Neutrophil (primary cell): ENCODE measurements at regions not wholly inside any gene's neighbourhood (a gene's known extent, or its start where the extent isn't known, plus 50 kb on each side); places are given as distances from the start of the nearest gene placed in this dataset.

ENCODE experiments used
- H3K27ac ChIP-seq: fragments of 200-600 bp; sonication (generic); 2 replicates; pipeline ENCODE4 v1.5.1; 2016; ENCODE audit warnings: mild to moderate bottlenecking, moderate library complexity
- H3K27me3 ChIP-seq: fragments of 200-600 bp; sonication (generic); 2 replicates; pipeline ENCODE4 v1.6.0; 2016; ENCODE audit warnings: mild to moderate bottlenecking
- H3K36me3 ChIP-seq: fragments of 200-600 bp; sonication (generic); 2 replicates; pipeline ENCODE4 v1.5.1; 2017
- H3K4me1 ChIP-seq, 2 experiments: fragments of 200-600 bp in 1 of 2; sonication (generic) in 1 of 2; 1 replicate in 1 of 2; 2 replicates in 1 of 2; pipeline versions ENCODE4 v1.5.1 to v1.6.1; 2013 to 2016; ENCODE audit warnings: low read depth in 1 of 2, low read length in 1 of 2, mild to moderate bottlenecking in 1 of 2, moderate library complexity in 1 of 2; ENCODE audit not compliant: control insufficient read depth in 1 of 2, insufficient read depth in 1 of 2
- H3K4me3 ChIP-seq, 2 experiments: fragments of 200-600 bp in 1 of 2; sonication (generic) in 1 of 2; 1 replicate in 1 of 2; 2 replicates in 1 of 2; pipeline ENCODE4 v1.5.1; 2013 to 2016; ENCODE audit warnings: low read depth in 1 of 2, low read length in 1 of 2, mild to moderate bottlenecking in 1 of 2, moderate library complexity in 1 of 2
- H3K9me3 ChIP-seq: fragments of 200-600 bp; sonication (generic); 2 replicates; pipeline ENCODE4 v1.5.1; 2016
- TF ChIP-seq, protein P1 (sequence below): fragments of 200-600 bp; sonication (generic); IDR thresholded peaks from 2 replicates; pipeline ENCODE4 v1.5.1; 2016; ENCODE audit warnings: antibody characterized with exemption

DNA sequence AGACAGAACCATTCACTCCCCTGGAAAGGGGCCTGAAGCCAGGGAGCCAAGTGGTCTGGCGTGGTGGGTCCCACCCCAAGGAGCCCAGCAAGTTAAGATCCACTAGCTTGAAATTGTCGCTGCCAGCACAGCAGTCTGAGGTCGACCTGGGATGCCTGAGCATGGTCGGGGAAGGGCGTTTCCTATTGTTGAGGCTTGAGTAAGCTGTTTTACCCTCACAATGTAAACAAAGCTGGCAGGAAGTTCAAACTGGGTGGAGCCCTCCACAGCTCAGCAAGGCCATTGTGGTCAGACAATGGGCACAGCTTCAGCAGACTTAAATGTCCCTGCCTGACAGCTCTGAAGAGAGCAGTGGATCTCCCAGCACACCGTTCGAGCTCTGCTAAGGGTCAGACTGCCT is 195.6 kb upstream of the DACH1 start:
- Histone ChIP-seq H3K4me3 (no peak overlapping the region), H3K36me3 (no peaks in the 10 kb centered on the region), H3K9me3 (no peaks in the 10 kb centered on the region), H3K4me1 (no peaks in the 10 kb centered on the region), H3K27me3 (no peaks in the 10 kb centered on the region), H3K27ac (no peak overlapping the region)
- TF ChIP-seq, protein P1, sequence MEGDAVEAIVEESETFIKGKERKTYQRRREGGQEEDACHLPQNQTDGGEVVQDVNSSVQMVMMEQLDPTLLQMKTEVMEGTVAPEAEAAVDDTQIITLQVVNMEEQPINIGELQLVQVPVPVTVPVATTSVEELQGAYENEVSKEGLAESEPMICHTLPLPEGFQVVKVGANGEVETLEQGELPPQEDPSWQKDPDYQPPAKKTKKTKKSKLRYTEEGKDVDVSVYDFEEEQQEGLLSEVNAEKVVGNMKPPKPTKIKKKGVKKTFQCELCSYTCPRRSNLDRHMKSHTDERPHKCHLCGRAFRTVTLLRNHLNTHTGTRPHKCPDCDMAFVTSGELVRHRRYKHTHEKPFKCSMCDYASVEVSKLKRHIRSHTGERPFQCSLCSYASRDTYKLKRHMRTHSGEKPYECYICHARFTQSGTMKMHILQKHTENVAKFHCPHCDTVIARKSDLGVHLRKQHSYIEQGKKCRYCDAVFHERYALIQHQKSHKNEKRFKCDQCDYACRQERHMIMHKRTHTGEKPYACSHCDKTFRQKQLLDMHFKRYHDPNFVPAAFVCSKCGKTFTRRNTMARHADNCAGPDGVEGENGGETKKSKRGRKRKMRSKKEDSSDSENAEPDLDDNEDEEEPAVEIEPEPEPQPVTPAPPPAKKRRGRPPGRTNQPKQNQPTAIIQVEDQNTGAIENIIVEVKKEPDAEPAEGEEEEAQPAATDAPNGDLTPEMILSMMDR: no peak

DNA sequence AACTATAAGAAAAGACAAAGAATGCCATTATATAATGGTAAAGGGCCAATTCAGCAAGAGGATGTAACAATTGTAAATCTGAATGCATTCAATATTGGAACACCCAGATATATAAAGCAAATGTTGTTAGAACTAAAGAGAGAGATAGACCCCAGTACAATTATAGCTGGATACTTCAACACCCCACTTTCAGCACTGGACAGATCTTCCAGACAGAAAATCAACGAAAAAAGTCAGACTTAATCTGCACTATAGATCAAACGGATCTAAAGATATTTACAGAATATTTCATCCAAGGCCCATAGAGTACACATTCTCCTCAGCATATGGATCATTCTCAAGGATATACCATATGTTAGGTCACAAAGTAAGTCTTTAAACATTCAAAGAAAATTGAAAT is 194.6 kb upstream of the DACH1 start:
- no peaks in the 10 kb centered on the region for H3K36me3 ChIP-seq
- H3K27ac ChIP-seq: no peak overlapping the region
- H3K4me1 ChIP-seq: no peaks in the 10 kb centered on the region
- H3K4me3 ChIP-seq: no peak overlapping the region
- TF ChIP-seq, protein P1: no peak
- H3K27me3 ChIP-seq: no peaks in the 10 kb centered on the region
- no peaks in the 10 kb centered on the region for H3K9me3 ChIP-seq

DNA sequence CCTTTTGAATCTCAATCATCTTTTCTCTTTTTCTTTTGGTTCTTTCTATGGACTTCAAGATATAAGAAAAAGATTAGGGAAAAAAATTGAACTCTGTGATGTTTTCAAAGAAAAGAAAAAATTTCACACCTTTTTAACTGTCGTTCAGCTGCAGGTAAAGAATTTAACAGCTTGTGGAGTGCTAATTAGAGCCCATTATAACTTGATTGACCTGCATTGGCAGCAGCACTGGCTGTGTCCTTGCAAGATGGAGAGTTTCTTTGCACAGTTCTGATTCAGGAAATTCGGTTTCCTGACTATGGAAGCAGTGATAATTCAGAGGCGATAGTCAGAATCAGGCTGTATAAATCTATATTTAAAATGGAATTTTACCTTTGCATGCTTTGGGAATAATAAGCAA is 183.2 kb upstream of the DACH1 start:
- H3K36me3 ChIP-seq: no peaks in the 10 kb centered on the region
- H3K9me3 ChIP-seq: no peaks in the 10 kb centered on the region
- no peaks in the 10 kb centered on the region for H3K27me3 ChIP-seq
- TF ChIP-seq, protein P1: no peak
- no peak overlapping the region for H3K4me3 ChIP-seq
- H3K27ac ChIP-seq: no peak overlapping the region
- H3K4me1 ChIP-seq: no peaks in the 10 kb centered on the region

DNA sequence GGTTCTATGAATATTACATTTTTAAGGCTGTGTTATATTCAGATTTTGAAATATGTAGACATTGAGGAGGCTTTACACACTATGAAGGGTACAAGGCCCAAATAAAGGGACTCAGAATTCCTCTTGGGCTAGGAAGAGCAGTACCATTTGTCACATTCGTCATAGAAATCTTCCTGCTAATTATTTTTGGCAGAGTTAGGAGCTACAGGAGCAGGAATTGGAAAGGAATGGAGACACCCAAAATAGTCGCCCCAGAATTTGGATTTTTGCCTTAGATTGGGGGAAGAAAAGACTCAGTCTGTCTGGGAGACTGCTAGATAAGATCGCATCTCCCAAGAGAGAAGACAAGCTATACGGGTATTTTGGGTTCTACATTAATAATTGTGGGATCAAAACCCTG is 176.4 kb upstream of the DACH1 start:
- H3K27ac ChIP-seq: no peak overlapping the region
- TF ChIP-seq, protein P1: no peak
- no peak overlapping the region for H3K4me3 ChIP-seq
- H3K36me3 ChIP-seq: no peaks in the 10 kb centered on the region
- no peaks in the 10 kb centered on the region for H3K27me3 ChIP-seq
- no peaks in the 10 kb centered on the region for H3K4me1 ChIP-seq
- no peaks in the 10 kb centered on the region for H3K9me3 ChIP-seq

DNA sequence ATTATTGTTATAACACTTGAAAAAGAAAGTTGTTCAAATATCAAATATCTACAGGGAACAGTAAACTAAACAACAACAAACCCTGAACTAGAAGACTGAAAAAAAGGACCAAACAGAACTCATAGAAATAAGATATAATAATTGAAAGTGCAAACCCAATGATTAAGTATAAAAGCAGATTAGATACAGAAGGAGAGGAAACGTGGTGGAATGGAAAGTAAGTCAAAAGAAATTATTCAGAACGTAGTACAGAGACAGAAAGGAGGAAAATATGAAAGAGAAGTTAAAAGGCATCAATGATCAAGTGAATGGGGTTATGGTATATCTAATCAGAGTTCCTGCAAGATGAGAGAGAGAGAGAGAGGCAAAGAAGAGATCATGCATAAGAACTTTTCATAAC is 174.2 kb upstream of the DACH1 start:
- H3K36me3 ChIP-seq: no peaks in the 10 kb centered on the region
- no peaks in the 10 kb centered on the region for H3K9me3 ChIP-seq
- H3K4me3 ChIP-seq: no peak overlapping the region
- H3K27me3 ChIP-seq: no peaks in the 10 kb centered on the region
- no peaks in the 10 kb centered on the region for H3K4me1 ChIP-seq
- TF ChIP-seq, protein P1: no peak
- no peak overlapping the region for H3K27ac ChIP-seq

DNA sequence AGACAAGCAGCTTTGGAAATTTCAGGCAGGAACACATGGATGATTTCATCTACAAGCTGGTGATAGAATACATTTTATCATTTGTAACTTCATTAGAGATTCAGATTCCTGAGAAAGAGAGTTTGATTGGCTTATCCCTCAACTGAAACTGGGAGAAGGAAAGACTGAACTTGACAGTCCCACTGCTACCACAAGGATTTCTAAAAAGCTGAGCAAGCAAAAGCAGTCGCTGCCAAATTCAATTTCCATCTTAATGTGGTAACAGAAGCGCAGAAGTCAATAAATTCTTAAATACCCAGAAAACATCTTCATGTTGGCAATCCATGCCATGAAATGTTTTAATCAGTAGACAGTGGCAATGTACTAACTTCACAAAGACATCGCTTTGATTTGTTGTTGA is 172.1 kb upstream of the DACH1 start:
- Histone ChIP-seq H3K9me3 (no peaks in the 10 kb centered on the region), H3K27ac (no peak overlapping the region), H3K27me3 (no peaks in the 10 kb centered on the region), H3K36me3 (no peaks in the 10 kb centered on the region), H3K4me3 (no peak overlapping the region), H3K4me1 (no peaks in the 10 kb centered on the region)
- TF ChIP-seq, protein P1: no peak
